ENCODE measurements at regions not wholly inside any gene's neighbourhood (a gene's known extent, or its start where the extent isn't known, plus 50 kb on each side); places are given as distances from the start of the nearest gene placed in this dataset.

DNA sequence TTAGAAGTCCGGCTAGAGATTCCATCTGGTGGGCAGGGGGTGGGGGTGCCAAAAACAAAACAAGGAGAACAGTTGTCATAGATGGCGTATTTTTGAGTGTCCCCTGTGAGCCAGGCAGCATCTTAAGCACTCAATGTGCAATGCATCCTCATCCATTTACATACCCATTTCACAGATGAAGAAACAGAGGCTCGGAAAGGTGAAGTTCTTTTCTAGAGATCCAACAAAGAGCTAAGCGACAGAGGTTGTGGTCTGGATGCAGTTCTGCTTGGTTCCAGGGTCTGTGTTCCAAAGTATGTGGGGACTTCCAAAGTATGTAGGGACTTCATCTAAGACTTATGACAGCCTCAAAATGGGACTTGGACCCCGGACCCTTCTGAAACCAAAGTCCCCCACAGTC, 277.8 kb downstream of the MN1 start:
- DNase-seq, result no peak

DNA sequence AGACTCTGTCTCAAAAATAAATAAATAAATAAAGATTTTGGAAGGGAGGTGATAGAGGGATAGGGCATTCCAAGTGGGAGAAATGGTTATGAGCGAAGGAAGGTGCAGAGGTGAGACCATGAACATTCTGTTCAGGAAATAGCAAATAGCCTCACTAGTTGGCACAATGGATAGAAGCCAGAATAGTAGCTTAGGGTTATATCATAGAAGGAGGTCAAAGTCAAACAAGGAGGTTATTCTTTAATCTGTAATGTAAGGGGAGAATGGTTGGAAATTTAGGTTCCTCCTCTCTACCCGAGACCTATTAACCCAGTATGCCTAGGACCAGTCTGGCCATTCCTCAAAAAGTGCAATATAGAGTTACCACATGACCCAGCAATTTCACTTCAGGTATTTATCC, 275.8 kb downstream of the MN1 start:
- no peak for DNase-seq

DNA sequence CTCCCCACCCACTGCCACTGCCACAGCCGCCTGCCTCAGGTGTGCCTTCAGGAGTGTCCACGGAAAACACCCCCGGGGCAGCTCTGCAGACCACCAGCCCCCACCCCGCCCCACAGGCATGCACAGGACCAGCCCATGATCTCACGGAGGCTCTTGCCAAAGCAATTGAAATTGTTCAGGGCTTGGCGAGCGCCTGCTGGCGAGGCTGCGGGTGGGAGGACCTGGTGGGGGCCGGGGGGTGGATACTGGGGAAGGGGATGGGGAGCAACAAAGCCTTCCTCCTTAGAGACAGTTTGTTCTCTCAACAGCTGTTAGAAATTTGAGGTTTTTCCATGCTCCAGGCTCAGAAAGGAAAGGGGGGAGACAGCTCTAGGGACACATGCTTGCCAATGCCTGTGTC, 274.7 kb downstream of the MN1 start:
- no peak for DNase-seq

DNA sequence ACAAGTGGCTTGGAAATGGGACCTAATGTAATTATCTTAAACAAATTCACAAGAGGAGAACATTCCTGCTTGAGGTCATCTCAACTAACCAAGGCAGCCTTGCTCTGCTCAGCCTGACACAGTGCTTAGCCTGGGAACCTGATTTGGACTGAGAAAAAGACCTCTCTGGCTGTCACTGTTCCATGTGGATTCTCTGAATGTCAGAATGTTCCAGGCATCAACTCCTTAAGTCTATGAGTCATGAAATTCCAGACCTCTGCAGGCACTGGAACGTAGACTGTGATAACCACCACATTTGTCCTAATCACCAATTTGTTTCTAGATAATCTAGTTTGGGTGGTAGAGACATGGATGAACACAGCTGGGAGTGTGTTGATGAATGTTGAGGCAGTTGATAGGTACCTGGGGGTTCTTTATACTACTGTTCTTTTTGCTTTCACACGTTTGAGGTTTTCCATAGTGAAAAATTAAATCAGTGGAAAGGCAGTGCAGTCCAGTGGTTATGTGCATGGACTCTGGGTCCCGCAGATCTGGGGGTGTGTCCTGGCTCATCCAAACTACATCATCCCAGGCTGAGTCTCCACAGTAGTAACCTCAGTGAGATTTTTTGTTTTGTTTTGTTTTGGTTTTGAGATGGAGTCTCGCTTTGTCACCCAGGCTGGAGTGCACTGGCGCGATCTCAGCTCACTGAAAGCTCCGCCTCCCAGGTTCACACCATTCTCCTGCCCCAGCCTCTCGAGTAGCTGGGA, 269.6 kb downstream of the MN1 start:
- no peak for DNase-seq

DNA sequence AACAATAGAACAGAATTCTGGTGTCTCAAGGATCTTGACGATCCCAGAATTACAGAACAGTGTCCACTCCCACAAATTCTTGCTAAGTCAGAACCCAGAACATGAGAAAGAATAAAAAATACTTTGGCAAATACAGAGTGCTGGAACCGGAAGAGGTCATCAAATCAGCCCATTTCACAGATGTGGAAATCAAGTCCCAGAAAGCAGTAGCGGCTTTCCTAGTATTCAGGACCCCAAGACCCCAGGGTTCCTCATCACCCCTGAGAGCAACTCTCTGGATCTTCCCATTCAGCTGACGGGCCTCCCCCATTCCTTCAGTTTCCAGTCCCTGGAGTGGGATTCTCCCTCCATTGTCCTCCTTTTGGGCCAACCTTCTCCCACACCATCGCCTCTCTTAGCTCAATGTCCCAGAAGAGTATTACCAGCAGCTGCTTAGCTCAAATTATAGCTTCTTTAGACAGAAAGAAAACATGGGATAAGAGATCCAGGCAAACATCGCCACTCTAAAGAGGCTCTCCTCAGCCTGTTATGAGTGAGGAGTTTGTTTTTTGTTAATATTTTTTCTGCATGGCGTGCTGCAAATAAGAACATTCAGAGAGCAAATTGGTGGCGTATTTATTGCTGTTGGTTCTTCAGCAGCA, 268.3 kb downstream of the MN1 start:
- no peak for DNase-seq

DNA sequence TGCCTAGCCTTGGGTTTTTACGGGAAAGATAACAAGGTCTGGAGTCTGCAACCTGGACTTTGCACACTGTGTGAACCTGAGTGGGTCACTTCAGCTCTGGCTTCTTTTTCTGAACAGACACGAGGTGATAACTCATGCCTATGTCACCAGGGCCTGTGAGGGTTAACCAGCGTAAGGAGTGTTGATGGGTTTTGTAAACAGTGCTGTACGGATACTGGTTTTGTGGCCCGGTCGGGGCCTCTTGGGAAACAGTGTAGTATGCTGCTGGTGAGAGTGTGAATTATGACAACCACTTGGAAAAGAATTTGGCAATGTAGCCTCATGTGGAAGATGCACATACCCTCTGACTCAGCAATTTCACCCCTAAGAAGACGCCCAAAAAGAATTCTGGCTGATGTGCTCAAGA, 266.8 kb downstream of the MN1 start:
- DNase-seq, result no peak

DNA sequence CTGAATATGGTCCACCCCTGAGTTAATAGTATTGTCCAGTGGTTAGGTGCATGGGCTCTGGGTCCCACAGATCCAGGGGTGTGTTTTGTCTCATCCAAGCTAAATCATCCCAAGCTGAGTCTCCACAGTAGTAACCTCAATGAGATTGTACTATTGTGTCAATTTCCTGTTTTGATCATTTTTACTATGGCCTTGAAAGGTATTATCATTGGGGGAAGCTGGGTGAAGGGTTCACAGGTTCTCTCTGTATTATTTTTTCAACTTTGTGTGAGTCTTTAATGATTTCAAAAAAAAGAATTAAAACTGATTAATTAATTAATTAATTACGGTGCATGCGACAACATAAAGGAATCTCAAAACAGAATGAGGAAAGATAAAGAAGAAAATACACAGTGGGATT, 266.1 kb downstream of the MN1 start:
- DNase-seq, result no peak

DNA sequence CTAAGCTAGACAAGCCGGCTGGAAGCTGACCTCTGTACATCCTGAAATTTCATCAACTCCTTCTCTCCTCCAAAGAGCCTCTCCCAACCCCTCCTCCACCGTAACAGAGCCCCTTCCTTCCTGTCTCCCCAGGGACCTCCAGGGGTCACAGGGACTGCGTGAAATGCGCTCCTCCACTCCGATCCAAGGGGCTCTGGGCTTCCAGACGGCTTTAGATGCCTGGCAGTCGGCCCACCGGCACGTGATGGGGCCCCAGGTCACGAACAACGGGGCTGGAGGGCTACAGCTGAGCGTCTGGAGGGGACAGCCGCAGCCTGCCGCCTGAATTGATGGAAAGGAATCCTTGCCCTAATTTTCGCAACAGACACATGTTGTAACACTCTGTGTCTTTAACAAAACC, 264.1 kb downstream of the MN1 start:
- no peak for DNase-seq

DNA sequence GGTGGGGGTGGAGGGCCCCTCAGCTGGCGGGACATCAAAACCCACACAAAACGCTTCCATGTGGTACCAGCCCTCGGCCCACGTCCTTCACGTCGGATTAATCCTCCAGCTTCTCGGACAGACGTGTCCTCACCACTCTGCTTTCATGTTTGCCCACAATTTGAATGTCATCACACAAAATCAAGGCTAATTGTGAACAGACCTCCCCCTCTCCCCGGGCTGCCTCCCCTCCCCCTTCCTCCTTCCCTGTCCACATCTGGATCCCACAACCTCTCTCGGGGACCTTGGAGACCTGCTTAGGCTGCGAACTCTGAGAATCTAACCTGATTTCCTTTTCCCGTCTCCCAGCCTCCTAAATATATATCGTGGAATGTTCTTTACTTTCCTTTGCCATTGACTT, 262.9 kb downstream of the MN1 start:
- no peak for DNase-seq

DNA sequence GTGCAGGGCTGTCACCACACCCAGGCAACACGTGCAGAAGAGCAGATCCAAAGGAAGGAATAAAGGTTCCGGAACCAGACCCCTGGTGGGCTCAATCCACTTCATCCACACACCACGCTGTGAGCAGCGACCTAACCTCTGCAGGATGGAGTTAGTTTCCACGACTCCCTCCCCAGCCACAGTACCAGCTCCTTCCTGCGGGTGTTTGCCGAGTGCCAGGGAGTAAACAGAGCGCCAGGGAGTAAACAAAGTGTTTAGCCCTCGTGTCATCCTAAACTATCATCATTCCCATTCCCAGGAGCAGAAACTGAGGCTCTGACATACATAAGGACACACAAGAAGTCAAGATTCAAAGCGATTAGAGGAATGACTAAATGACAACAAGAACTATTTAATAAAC, 261.3 kb downstream of the MN1 start:
- no peak for DNase-seq

DNA sequence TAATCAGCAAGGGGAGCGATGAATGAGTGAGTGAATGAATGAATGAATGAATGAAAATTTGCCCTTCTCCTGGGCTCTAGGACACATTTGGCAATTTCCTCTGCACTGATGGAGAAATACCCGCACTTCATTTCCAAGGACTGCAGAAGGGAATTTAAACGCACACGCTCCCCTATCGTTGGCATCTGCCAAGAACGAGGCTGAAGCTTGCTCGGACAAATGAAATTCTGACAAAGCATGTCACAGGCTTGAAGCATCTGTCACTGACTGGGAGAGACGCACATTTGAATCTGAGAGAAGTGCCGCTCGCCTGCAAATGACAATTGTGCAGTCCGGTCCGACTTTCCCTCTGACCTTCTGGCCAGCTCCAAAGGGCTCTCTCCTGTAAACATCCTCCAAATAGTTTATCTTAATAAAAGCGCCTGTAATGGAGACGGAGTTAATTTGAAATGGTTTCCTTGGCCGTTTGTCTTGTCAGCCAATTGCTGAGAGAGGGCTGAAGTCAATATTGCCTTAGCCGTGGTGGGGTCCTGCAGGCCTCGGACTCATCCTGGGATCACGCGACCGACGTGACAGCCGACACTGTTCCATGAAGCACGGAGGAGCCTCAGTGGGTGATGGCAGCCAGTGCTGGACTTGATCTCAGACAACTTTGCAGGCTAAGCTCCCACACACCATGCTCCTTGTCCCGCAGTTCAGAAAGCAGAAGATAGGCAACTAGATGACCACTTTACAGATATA, 260.7 kb downstream of the MN1 start:
- DNase-seq, result no peak

DNA sequence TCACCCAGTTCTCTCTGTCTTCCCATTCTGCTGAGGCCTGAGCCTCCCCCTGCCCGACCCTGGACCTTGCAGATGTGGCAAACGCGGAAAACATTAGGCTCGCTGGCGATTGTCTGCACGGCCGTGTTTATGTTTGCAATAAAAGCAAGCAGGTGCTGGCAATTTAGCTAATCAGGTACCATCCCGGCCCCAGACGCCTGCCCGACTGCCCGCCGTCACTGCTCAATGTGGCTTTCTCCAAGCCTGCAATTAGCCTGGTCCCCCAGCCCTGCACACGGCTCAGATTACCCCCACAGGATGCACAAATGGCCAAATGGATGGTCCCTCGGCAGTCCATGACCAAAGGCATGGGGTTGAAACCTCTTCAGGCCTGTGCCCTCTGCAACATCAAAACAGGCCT, 259.7 kb downstream of the MN1 start:
- DNase-seq, result no peak

DNA sequence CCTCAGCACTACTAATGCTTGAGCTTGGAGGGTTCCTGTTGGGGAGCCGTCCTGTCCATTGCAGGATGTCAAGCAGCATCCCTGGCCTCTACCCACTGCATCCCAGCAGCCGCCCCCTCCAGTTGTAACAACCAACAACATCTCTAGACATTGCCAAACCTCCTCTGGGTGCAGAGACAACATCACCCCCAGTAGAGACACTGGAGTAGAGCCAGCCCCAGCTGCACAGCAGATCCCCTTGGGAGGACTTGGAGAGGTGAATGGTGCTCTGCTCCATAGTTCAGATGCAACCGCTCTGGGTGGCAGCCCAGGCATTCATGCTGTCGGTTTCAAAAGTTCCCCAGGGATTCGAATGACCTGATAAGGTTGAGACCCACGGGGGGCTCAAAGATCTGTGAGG, 259.0 kb downstream of the MN1 start:
- DNase-seq, result no peak

DNA sequence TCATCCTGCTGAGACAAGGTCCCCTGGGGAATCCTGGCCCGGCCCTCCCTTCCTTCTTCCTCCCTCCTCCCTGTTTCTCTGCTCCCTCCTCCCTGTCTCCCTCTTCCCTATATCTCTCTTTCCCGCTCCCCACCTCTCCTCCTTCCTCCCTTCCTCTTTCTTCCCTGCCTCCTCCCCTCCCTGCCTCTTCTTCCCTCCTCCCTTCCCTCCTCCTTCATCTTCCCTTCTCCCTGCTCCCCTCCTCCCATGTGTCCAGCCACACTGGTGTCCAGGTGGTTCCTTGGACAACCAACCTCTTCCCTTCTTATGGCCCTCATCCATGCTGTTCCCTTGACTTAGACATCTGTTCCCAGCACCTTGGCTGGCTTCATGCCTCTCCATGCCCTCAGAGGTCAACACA, 258.1 kb downstream of the MN1 start:
- no peak for DNase-seq

DNA sequence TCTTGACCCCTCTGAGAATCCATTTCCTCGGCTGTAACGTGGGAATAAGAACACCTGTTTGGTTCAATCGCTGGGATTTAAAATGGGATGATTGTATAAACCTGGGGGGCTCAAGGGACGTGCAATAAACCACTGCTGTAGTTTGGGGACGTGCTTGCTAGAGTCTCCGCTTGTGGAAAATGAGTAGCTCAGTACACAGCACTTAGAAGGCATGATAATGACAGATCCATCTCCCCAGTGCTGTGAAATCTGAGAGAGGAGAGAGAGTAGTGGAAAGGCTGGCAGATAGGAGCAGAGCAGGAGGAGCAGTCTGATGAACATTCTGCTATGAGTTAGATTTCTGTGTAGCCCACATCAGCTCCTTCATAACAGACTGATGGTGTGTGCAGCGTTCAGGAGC, 256.5 kb downstream of the MN1 start:
- no peak for DNase-seq

DNA sequence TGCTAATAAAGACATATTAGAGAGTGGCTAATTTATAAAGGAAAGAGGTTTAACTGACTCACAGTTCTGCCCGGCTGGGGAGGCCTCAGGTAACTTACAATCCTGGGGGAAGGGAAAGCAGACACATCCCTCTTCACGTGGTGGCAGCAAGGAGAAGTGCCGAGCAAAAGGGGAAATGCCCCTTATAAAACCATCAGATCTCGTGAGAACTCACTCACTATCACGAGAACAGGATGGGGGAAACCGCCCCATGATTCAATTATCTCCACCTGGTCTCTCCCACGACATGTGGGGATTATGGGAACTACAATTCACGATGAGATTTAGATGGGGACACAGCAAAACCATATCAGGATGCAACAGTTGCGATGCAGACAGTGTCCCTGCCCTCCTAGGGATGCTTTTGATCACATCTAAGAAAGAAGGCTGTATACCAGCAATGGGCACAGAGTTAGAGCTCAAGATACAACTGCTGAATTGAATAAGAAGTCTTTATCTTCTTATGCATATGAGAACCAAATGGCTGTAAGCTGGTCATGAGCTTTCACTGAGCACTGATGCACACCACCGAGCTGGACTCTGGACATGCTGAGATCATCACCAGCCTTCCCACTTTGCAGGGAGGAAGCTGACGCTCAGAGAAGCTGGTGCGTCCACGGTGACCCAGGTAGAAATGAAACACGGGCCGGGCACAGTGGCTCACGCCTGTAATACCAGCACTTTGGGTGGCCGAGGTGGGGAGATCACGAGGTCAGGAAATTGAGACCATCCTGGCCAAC, 255.2 kb downstream of the MN1 start:
- DNase-seq, result no peak

DNA sequence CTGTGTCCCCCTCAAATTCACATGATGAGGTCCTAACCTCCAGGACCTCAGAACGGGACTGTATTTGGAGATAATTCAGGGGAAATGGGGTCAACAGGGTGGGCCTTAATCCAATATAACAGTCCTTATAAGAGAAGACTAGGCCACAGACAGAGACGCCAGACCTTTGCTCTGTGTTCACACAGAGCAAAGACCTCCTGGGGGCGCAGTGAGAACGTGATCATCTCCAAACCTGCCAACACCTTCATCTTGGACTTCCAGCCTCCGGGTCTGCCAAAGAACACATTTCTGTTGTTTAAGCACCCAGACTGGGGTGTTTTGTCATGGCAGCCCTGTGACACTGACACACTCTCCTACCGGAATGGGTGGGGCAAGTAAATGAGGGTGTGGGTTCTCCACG, 250.2 kb downstream of the MN1 start:
- DNase-seq, result no peak

DNA sequence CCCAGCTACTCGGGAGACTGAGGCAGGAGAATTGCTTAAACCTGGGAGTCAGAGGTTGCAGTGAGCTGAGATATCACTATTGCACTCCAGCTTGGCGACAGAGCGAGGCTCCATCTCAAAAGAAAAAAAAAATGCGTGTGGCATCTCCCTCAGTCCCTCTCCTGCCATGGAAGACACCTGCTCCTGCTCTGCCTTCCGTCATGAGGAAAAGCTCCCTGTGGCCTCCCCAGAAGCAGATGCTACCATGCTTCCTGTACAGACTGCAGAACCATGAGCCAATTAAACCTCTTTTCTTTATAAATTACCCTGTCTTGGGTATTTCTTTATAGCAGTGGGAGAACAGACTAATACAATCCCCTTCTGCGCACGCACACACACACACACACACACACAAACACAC, 249.4 kb downstream of the MN1 start:
- no peak for DNase-seq

DNA sequence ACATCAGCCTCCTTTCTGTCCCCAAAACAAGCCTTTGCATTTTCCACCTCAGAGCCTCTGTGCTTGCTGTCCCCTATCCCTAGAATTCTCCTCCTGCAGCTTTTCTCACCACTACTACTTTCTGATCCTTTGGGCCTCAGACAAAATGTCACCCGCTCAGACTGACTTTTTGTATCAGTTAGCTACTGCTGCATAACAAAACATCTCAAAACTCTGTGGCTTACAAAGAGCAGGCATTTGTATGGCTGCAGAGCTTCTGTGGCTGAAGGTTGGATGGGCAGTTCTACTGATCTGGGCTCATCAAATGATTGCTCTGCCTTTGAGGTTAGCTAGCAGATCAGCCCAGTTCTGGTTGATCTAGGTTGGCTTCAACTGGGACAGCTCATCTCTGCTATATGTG, 248.7 kb downstream of the MN1 start:
- DNase-seq, result no peak

DNA sequence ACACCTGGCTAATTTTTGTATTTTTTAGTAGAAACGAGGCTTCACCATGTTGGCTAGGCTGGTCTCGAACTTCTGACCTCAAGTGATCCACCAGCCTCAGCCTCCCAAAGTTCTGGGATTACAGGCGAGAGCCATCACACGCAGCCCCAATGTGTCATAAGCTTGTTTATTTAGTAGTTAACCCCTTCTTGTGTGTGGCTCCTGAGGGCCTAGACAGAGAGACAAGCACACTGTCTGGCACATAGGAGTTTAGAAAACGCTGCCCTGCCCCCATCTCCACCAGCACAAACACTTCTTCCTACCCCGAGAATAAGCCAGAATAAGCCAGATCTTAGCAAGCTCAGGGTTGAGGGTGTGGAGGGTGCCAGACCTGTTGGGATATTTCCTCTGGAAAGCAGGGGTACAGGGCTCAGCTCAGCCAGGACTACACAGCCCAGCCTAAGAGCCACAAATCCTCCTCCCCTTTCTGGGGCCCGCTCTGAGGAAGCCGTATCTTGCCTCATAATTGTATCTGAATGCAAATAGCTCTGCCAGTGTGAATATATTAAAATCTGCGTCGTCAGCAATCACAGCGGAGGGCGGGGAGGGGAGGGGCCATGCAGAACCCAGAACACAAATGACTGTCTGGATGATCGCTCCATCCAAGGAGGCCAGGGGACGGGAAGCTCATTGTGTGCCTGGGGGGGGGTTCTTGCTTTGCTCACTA, 247.3 kb downstream of the MN1 start:
- no peak for DNase-seq

DNA sequence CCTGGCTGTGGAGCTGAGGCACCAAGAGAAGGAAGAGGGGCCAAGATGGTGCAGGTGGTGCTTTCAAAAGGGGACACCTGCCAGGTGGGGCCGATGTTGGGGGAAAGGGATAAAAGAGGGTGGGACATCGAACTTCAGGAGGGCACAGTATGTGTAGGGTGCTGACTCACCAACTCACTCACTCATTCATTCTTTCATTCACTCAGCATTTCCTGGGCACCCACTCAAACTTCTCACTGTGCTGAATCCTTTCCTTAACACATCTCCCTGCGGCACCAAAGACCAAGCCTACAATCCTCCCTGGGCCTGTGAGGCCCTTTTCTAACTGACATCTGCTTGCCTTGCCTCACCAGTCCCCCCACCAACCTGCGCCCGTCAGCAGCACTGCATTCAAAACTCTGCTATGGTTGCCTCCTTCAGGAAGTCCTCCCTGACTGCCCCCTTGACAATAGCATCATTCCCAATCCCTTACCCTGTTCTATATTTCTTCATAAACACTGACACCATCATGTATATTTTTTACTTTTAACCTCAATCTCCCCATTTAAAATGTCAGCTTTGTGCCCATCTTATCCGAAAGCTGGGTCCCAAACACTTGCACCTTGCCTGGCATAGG, 246.6 kb downstream of the MN1 start:
- DNase-seq, result no peak

DNA sequence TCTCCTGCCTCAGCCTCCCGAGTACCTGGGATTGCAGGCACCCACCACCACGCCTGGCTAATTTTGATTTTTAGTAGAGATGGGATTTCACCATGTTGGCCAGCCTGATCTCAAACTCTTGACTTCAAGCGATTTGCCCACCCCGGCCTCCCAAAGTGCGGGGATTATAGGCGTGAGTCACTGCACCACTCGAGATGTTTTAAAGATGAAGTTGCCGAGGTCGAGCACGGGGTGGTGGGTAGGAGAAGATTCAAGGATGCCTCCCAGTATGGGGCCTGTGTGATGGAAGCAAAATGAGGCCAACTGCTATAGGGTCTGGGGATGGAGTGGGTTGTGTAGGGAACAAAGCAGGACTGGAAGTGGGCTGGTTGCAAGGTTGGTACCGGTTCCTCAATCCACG, 245.2 kb downstream of the MN1 start:
- no peak for DNase-seq

Measured in CD4-positive, alpha-beta T cell treated with Interleukin-21 for 1 hour (primary cell).